OCI-LY7 (cell line): ENCODE measurements at regions not wholly inside any gene's neighbourhood (a gene's known extent, or its start where the extent isn't known, plus 50 kb on each side); places are given as distances from the start of the nearest gene placed in this dataset.

Experiments
- BruUV-seq: library from RNA; stranded (reverse); fragments of 400-500 nt; replicated peaks from 2 replicates; lab custom pipeline; 2021; lab: Mats Ljungman, UMichigan
- CTCF ChIA-PET: fragments of 300-600 bp; sonication (Branson Sonifier 250); formaldehyde crosslinking; loops from one replicate; lab custom pipeline; 2022; ENCODE audit warnings: antibody characterized with exemption; ENCODE audit not compliant: unreplicated experiment; lab: Charles Lee
- POLR2A ChIA-PET: fragments of 300-600 bp; sonication (Branson Sonifier 250); formaldehyde crosslinking; loops from one replicate; lab custom pipeline; 2022; ENCODE audit warnings: antibody characterized with exemption; lab: Charles Lee
- DNase-seq: peaks from one replicate; pipeline ENCODE4 v3.0.0-alpha.2; 2015; ENCODE audit warnings: low spot score
- H2AFZ ChIP-seq: fragments of 200-600 bp; sonication (generic), shearing (Covaris generic); 2 replicates; pipeline ENCODE4 v1.6.1; 2014; ENCODE audit warnings: mild to moderate bottlenecking, antibody characterized with exemption, low read length, moderate library complexity
- H3K27ac ChIP-seq: fragments of 200-600 bp; sonication (generic); 2 replicates; pipeline ENCODE4 v1.5.1; 2014; ENCODE audit warnings: mixed run types, low read depth, mild to moderate bottlenecking, moderate library complexity, low read length, inconsistent platforms; ENCODE audit not compliant: poor library complexity, severe bottlenecking
- H3K36me3 ChIP-seq: fragments of 200-600 bp; sonication (generic); 2 replicates; pipeline ENCODE4 v1.6.1; 2014; ENCODE audit warnings: mild to moderate bottlenecking, antibody characterized with exemption, low read length, moderate library complexity, mixed read lengths; ENCODE audit not compliant: insufficient read depth
- H3K4me1 ChIP-seq: fragments of 200-600 bp; sonication (generic); 2 replicates; pipeline ENCODE4 v1.5.1; 2014; ENCODE audit warnings: mild to moderate bottlenecking, low read length; ENCODE audit not compliant: insufficient read depth, poor library complexity, severe bottlenecking
- H3K4me2 ChIP-seq: fragments of 200-600 bp; sonication (generic); 2 replicates; pipeline ENCODE4 v1.6.1; 2014; ENCODE audit warnings: mild to moderate bottlenecking, low read length
- H3K4me3 ChIP-seq: fragments of 200-600 bp; sonication (generic); 2 replicates; pipeline ENCODE4 v1.5.1; 2014; ENCODE audit warnings: mild to moderate bottlenecking, low read depth, low read length; ENCODE audit not compliant: poor library complexity, severe bottlenecking
- H3K79me2 ChIP-seq: fragments of 200-600 bp; sonication (generic); 2 replicates; pipeline ENCODE4 v1.6.1; 2016; ENCODE audit warnings: low read depth, mild to moderate bottlenecking, low read length, moderate library complexity, mixed read lengths; ENCODE audit not compliant: insufficient read depth
- H3K9me2 ChIP-seq: fragments of 200-600 bp; sonication (generic); 2 replicates; pipeline ENCODE4 v1.6.1; 2016; ENCODE audit warnings: mild to moderate bottlenecking, low read length, mixed read lengths; ENCODE audit not compliant: insufficient read depth
- H3K9me3 ChIP-seq: fragments of 200-600 bp; sonication (generic); 2 replicates; pipeline ENCODE4 v1.6.1; 2014; ENCODE audit warnings: mild to moderate bottlenecking, mixed run types, low read length, mixed read lengths
- H4K20me1 ChIP-seq: fragments of 200-600 bp; sonication (generic); 2 replicates; pipeline ENCODE4 v1.6.1; 2014; ENCODE audit warnings: mild to moderate bottlenecking, antibody characterized with exemption, low read length, moderate library complexity, mixed read lengths; ENCODE audit not compliant: insufficient read depth
- EZH2phosphoT487 ChIP-seq: fragments of 200-600 bp; sonication (generic); IDR thresholded peaks from 2 replicates; pipeline ENCODE4 v1.6.1; 2018; ENCODE audit warnings: low read depth, borderline replicate concordance, mild to moderate bottlenecking, mixed run types, antibody characterized with exemption, low read length, moderate library complexity, mixed read lengths
- intact Hi-C: fragments of 100-400 bp; cut with micrococcal nuclease; formaldehyde crosslinking; loops from one replicate; pipeline ENCODE4 v1.10.0; 2022; ENCODE audit not compliant: unreplicated experiment
- TF ChIP-seq, protein P1 (sequence below): fragments of 200-600 bp; sonication (generic); conservative IDR thresholded peaks from 2 replicates; pipeline ENCODE4 v1.5.1; 2014; ENCODE audit warnings: mild to moderate bottlenecking, antibody characterized with exemption, low read length, moderate library complexity, mixed read lengths

DNA sequence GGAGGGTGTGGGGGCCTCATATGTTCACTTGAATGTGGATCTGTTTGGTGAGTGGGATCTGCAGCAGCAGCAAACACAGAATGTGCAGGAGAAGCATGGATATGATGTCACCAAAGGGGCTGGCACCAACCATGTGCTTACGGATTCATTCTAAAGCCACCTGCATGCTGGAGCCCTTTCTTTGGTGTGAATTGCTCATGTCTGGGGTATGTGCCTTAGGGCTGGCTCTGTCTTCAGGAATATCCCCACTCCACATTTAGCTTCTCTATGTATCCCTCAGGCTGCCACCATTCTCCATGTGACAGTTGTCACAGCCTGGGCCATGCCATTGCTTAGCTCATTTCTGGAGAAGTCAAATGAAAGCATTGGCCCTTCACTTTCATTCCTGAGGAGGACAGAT is 606.8 kb upstream of the AMELY start:
- ChIA-PET POLR2A (no interaction called here), CTCF (no interaction called here)
- no peak for DNase-seq
- H4K20me1 ChIP-seq: no peaks in the 10 kb centered on the region
- intact Hi-C loops: no loop called here
- TF ChIP-seq, protein P1, sequence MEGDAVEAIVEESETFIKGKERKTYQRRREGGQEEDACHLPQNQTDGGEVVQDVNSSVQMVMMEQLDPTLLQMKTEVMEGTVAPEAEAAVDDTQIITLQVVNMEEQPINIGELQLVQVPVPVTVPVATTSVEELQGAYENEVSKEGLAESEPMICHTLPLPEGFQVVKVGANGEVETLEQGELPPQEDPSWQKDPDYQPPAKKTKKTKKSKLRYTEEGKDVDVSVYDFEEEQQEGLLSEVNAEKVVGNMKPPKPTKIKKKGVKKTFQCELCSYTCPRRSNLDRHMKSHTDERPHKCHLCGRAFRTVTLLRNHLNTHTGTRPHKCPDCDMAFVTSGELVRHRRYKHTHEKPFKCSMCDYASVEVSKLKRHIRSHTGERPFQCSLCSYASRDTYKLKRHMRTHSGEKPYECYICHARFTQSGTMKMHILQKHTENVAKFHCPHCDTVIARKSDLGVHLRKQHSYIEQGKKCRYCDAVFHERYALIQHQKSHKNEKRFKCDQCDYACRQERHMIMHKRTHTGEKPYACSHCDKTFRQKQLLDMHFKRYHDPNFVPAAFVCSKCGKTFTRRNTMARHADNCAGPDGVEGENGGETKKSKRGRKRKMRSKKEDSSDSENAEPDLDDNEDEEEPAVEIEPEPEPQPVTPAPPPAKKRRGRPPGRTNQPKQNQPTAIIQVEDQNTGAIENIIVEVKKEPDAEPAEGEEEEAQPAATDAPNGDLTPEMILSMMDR: no peak
- TF ChIP-seq EZH2phosphoT487: no peak
- H3K4me2 ChIP-seq: no peak overlapping the region
- no peaks in the 10 kb centered on the region for H3K9me3 ChIP-seq
- H2AFZ ChIP-seq: no peak overlapping the region
- no peaks in the 10 kb centered on the region for H3K9me2 ChIP-seq
- no peaks in the 10 kb centered on the region for H3K79me2 ChIP-seq
- H3K4me1 ChIP-seq: no peaks in the 10 kb centered on the region
- H3K36me3 ChIP-seq: no peaks in the 10 kb centered on the region
- no TSS peak for BruUV-seq
- no peak overlapping the region for H3K27ac ChIP-seq
- H3K4me3 ChIP-seq: no peak overlapping the region

- Histone ChIP-seq H3K79me2 (no peaks in the 10 kb centered on the region), H2AFZ (no peak overlapping the region), H3K4me3 (no peak overlapping the region), H3K27ac (no peak overlapping the region), H4K20me1 (no peaks in the 10 kb centered on the region), H3K9me2 (no peaks in the 10 kb centered on the region), H3K36me3 (no peaks in the 10 kb centered on the region), H3K4me2 (no peak overlapping the region), H3K4me1 (no peaks in the 10 kb centered on the region), H3K9me3 (no peaks in the 10 kb centered on the region)
- CTCF ChIA-PET: no interaction called here
- TF ChIP-seq, protein P1: no peak
- TF ChIP-seq EZH2phosphoT487: no peak
- no peak for DNase-seq
- POLR2A ChIA-PET: no interaction called here
- BruUV-seq: no TSS peak
- intact Hi-C loops: no loop called here
These were observed 604.7 kb upstream of the AMELY start for GRCh38 chrY:7516268-7516667.

DNA sequence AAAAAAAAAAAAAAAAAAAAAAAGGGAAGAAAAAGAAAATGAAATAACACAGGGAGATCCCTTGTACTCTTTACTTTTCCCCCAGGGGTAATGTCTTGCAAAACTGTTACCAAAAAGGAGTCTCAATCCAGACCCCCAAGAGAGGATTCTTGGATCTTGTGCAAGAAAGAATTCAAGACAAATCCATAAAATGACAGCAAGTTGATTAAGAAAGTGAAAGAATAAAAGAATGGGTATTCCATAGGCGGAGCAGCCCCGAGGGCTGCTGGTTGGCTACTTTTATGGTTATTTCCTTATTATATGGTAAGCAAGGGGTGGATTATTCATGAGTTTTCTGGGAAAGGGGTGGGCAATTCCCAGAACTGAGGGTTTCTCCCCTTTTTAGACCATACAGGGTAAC is 604.3 kb upstream of the AMELY start:
- Histone ChIP-seq H4K20me1 (no peaks in the 10 kb centered on the region), H3K4me1 (no peaks in the 10 kb centered on the region), H3K9me3 (no peaks in the 10 kb centered on the region), H3K27ac (no peak overlapping the region), H3K9me2 (no peaks in the 10 kb centered on the region), H2AFZ (no peak overlapping the region), H3K36me3 (no peaks in the 10 kb centered on the region), H3K4me3 (no peak overlapping the region), H3K79me2 (no peaks in the 10 kb centered on the region), H3K4me2 (no peak overlapping the region)
- intact Hi-C loops: no loop called here
- POLR2A ChIA-PET: no interaction called here
- no peak for DNase-seq
- TF ChIP-seq, protein P1: no peak
- no peak for TF ChIP-seq EZH2phosphoT487
- BruUV-seq: no TSS peak
- CTCF ChIA-PET: no interaction called here
